ENCODE measurements at regions not wholly inside any gene's neighbourhood (a gene's known extent, or its start where the extent isn't known, plus 50 kb on each side); places are given as distances from the start of the nearest gene placed in this dataset.
A peak's percentile ranks its signal among the peaks of the same experiment; 100 is the strongest.
"Not testable (repeated sequence)": the region's sequence is repeated elsewhere in the genome, so short reads cannot be mapped to it uniquely, and the experiment has no call there.

DNA sequence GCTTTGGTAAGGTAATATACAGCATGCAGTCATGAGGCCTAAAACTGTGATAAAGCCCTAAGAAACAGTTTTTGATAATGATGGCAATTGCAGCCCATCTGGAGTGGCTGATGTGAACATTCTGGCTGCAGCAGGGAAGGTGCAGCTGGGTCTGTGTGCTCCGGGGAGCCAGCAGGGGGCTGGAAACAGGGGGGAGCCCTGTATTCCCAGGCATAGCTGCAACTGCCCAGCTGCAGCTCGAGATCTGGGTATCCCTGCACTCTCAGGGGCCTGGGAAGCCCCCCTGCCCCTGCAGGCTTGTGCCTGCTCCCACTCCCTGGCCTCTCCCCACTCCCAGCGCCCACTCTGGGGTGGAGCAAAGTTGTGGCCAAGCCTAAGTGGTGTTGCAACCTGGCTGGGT lies 95.6 kb downstream of the RRAGB start:
- ATAC-seq (no peak), DNase-seq (no peak)
- intact Hi-C loops (cut with DNase I) = no loop called here

DNA sequence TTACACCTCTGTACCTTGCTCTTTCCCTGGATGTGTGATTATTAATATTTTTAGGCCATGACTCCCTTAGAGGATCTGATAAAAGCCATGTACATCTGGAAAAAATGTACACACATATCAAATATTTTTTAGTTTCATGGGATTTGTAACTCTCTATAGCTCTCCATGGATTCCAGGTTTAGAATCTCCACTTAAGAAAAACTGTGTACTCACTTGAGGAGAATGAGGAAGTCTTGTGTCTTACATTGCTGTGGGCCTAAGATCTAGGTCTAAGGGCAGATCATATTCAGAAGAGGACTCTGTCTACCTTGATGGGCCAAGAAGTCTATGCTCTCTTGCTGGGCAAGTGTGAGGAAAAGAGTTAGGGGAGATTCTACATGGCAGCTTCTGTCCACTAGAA lies 98.0 kb downstream of the RRAGB start:
- intact Hi-C loops (cut with DNase I) = no loop called here
- DNase-seq (no peak), ATAC-seq (no peak)

GRCh38 chrX:55816023-55816422 lies 98.5 kb downstream of the RRAGB start:
- no peak for ATAC-seq
- DNase-seq = no peak
- intact Hi-C loops (cut with DNase I) = no loop called here

GRCh38 chrX:55818673-55819375 lies 101.3 kb downstream of the RRAGB start:
- no peak for DNase-seq
- ATAC-seq = no peak
- intact Hi-C loops (cut with DNase I) = no loop called here

DNA sequence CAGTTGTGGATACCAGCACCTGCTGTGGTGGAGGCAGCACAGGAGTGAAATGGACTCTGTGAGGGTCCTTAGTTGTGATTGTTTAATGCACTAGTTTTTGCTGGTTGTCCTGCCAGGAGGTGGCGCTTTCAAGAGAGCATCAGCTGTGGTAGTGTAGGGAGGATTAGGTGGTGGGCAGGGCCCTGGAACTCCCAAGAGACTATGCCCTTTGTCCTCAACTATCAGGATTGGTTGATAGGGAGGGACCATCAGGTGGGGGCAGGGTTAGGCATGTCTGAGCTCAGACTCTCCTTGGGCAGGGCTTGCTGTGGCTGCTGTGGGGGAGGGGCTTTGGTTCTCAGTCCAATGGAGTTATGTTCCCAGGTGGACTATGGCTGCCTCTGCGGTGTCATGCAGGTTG lies 121.9 kb downstream of the RRAGB start:
- intact Hi-C loops (cut with DNase I) = no loop called here
- no peak for DNase-seq
- no peak for ATAC-seq

- ATAC-seq = no peak
- DNase-seq = no peak
- intact Hi-C loops (cut with DNase I) = no loop called here
These were observed 124.6 kb downstream of the RRAGB start for GRCh38 chrX:55841962-55842752.

- intact Hi-C loops (cut with DNase I); DNase-seq; ATAC-seq: not testable (repeated sequence)
These were observed 149.2 kb downstream of the RRAGB start for GRCh38 chrX:55866779-55867178.

DNA sequence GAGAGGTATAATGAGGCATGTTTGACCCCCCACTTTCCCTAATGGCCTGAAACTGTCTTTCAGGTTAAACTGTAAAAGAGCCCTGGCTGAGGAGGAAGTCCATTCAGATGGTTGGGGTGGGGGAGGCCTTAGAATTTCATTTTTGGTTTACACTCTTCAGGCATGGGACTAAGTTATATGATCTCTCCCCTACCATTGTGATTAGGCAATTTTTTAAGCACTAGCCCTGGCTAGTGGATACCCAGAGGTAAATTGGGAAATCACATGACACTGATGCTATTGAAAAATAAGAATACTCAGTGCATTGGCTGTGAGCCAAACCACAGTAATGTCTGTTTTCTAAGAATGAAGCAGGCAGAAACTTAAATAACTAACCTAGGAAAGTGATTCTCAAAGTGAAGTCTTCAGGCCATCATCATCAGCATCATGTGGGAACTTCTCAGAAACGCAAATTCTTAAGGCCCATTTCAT lies 149.7 kb downstream of the RRAGB start:
- intact Hi-C loops (cut with DNase I) = no loop called here
- no peak for DNase-seq

GRCh38 chrX:55867708-55868107 lies 150.2 kb downstream of the RRAGB start:
- no peak for DNase-seq
- ATAC-seq = no peak
- intact Hi-C loops (cut with DNase I) = no loop called here

More for the DNA sequence above, 149.7 kb downstream of the RRAGB start:
- no peak for ATAC-seq

- DNase-seq (no peak), ATAC-seq (no peak)
- intact Hi-C loops (cut with DNase I) = no loop called here
These were observed 157.3 kb downstream of the RRAGB start for GRCh38 chrX:55874807-55875206.

- intact Hi-C loops (cut with DNase I); ATAC-seq: not testable (repeated sequence)
These were observed 166.0 kb downstream of the RRAGB start for GRCh38 chrX:55883541-55883940.

DNA sequence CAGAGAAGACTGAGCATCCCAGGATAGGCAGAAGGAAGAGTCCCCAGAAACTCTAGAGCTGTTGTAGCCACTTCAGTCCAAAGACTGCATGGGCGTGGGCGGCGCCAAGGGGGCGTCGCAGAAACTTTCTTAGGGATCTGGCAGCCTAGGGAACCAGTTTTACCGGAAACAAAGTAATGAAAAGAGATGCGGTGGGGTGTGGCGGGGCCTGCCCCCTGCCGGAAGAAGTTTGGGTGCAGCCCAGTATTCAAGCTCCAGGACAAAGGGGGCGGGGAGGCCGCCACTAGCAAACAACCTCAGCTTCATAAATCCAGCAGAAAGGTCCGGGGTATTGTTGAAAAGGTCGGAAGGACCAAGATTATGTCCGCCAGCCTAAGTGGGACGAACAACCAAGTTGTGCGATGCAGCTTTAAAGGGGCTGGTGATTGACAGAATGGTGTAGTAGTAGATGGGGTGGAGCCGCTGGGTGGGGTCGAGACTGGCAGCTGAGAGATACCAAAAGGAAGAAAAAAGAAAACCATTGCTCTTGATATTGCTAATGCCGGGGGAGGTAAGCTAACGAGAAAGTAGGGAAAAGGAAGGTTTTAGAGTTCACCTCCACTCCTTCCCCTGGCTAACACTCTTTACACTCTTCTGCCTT lies 190.5 kb downstream of the RRAGB start:
- DNase-seq (peak; percentile 50), ATAC-seq (peak; percentile 84 to 90)
- intact Hi-C loops (cut with DNase I) = no loop called here

More at GRCh38 chrX:55883541-55883940, 166.0 kb downstream of the RRAGB start:
- not testable (repeated sequence) for DNase-seq

DNA sequence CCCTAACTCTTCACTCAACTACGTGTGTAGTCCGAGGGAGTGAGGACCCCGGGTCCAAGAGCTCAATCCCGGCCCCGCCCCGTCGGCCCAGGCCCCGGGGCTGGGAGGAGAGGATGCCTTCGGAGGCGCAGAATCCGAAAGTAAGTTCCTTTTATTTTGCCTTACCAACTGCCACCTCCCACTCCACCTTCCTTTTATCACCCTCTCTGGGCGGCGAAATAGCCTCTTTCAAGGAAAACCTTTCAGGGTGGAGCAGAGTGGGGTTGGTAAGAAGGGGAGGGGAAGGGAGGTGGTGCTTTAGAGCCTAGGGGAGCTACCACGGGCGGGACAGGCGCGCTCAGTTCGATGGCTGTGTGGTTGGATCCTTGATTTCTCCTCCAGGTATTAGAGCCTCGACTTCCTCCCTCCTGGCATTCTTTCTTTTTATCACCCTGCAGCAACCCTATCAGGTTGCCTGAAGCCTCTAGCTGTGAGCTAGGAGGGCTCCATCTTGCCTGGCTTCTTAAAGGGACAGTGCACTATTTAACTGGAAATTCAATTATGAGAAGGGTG lies 191.2 kb downstream of the RRAGB start:
- intact Hi-C loops (cut with DNase I) = no loop called here
- no peak for DNase-seq
- ATAC-seq = peak; percentile 64 to 81

GRCh38 chrX:55919367-55920221 lies 202.0 kb downstream of the RRAGB start:
- DNase-seq = no peak
- no peak for ATAC-seq
- intact Hi-C loops (cut with DNase I) = no loop called here

DNA sequence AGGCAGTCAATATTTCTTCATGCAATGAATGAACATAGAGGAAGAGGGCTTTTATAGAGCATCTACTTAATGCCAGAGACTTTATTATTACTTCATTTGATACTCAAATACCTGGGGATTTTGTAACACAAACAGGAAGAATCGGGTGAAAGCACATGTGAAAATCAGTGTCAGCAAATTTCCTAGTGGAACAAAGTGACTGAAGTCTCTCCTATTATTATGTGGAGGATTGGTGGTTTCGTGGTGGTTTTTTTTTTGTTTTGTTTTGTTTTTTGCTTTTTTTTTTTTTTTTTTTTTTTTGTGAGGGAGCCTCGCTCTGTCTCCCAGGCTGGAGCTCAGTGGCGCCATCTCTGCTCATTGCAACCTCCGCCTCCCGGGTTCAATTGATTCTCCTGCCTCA lies 207.0 kb downstream of the RRAGB start:
- DNase-seq (no peak), ATAC-seq (no peak)
- intact Hi-C loops (cut with DNase I) = no loop called here

DNA sequence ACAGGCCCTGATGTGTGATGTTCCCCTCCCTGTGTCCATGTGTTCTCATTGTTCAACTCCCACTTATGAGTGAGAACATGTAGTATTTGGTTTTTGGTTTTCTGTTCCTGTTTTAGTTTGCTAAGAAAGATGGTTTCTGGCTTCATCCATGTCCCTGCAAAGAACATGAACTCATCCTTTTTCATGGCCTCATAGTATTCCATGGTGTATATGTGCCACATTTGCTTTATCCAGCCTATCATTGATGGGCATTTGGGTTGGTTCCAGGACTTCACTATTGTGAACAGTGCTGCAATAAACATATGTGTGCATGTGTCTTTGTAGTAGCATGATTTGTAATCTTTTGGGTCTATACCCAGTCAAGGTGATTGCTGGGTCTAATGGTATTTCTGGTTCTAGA lies 211.0 kb downstream of the RRAGB start:
- intact Hi-C loops (cut with DNase I); ATAC-seq; DNase-seq: not testable (repeated sequence)

Measured in left cardiac atrium (tissue), 4 donors.